SK-N-SH (cell line): ENCODE measurements at regions not wholly inside any gene's neighbourhood (a gene's known extent, or its start where the extent isn't known, plus 50 kb on each side); places are given as distances from the start of the nearest gene placed in this dataset.

Source experiments
- CTCF ChIA-PET: fragments of 300-600, 350-600 bp; formaldehyde crosslinking; extraction: SDS; loops from one replicate; lab custom pipeline; 2021; lab: Yijun Ruan, JAX
- POLR2A ChIA-PET: fragments of 350-600 bp; sonication (Branson Sonifier 250); formaldehyde crosslinking; extraction: SDS; loops from one replicate; lab custom pipeline; 2020; ENCODE audit warnings: antibody characterized with exemption, inconsistent platforms; lab: Yijun Ruan, JAX
- DNase-seq: peaks from one replicate; pipeline ENCODE4 v3.0.0; 2012
- H2AFZ ChIP-seq: fragments of 200-600 bp; sonication (generic); 2 replicates; pipeline ENCODE4 v1.8.1; 2016; ENCODE audit warnings: antibody characterized with exemption, mild to moderate bottlenecking, low read depth
- H3F3A ChIP-seq: fragments of 200-600 bp; sonication (generic); replicated peaks from 2 replicates; pipeline ENCODE3; 2016; ENCODE audit warnings: antibody characterized with exemption, mild to moderate bottlenecking; ENCODE audit not compliant: insufficient read depth
- H3K27ac ChIP-seq, 2 experiments: fragments of 200-500 bp in 1 of 2; fragments of 200-600 bp in 1 of 2; sonication (Bioruptor generic) in 1 of 2; sonication (generic), shearing (Covaris generic) in 1 of 2; 2 replicates each; pipeline versions ENCODE4 v1.5.1 to v1.6.1; 2014 to 2016; ENCODE audit warnings: low read depth in 2 of 2, inconsistent platforms in 1 of 2, low read length in 1 of 2, mild to moderate bottlenecking in 1 of 2, mixed read lengths in 1 of 2
- H3K27me3 ChIP-seq: fragments of 200-600 bp; sonication (generic), shearing (Covaris generic); 2 replicates; pipeline ENCODE4 v1.6.1; 2016; ENCODE audit warnings: mixed run types; ENCODE audit not compliant: insufficient read depth
- H3K36me3 ChIP-seq, 2 experiments: fragments of 200-500 bp in 1 of 2; fragments of 200-600 bp in 1 of 2; sonication (Bioruptor generic) in 1 of 2; sonication (generic) in 1 of 2; replicated peaks in 1 of 2; 2 replicates each; pipeline versions ENCODE3 to v1.5.1; 2014 to 2016; ENCODE audit warnings: low read length in 1 of 2, mild to moderate bottlenecking in 1 of 2; ENCODE audit not compliant: insufficient read depth in 2 of 2, control insufficient read depth in 1 of 2
- H3K4me1 ChIP-seq, 2 experiments: fragments of 200-500 bp in 1 of 2; fragments of 200-600 bp in 1 of 2; sonication (Bioruptor generic) in 1 of 2; sonication (generic), shearing (Covaris generic) in 1 of 2; 2 replicates each; pipeline versions ENCODE4 v1.5.1 to v1.6.1; 2014 to 2016; ENCODE audit warnings: low read depth in 1 of 2, low read length in 1 of 2, mixed run types in 1 of 2; ENCODE audit not compliant: insufficient read depth in 2 of 2, control insufficient read depth in 1 of 2
- H3K4me2 ChIP-seq: fragments of 200-600 bp; sonication (generic), shearing (Covaris generic); 2 replicates; pipeline ENCODE4 v1.6.1; 2017; ENCODE audit warnings: mixed run types
- H3K4me3 ChIP-seq, 2 experiments: fragments of 200-500 bp in 1 of 2; fragments of 200-600 bp in 1 of 2; sonication (Bioruptor generic) in 1 of 2; sonication (generic), shearing (Covaris generic) in 1 of 2; 2 replicates each; pipeline versions ENCODE4 v1.5.1 to v1.8.1; 2014 to 2016; ENCODE audit warnings: low read depth in 2 of 2, inconsistent platforms in 1 of 2, low read length in 1 of 2, mild to moderate bottlenecking in 1 of 2, mixed read lengths in 1 of 2, moderate library complexity in 1 of 2
- H3K79me2 ChIP-seq: fragments of 200-600 bp; sonication (generic); 2 replicates; pipeline ENCODE4 v1.8.1; 2017; ENCODE audit warnings: mild to moderate bottlenecking; ENCODE audit not compliant: insufficient read depth
- H3K9ac ChIP-seq: fragments of 200-600 bp; sonication (generic); 2 replicates; pipeline ENCODE4 v1.6.1; 2017; ENCODE audit warnings: mixed run types
- H3K9me2 ChIP-seq: fragments of 200-600 bp; sonication (generic); 2 replicates; pipeline ENCODE4 v1.6.1; 2017; ENCODE audit warnings: mixed run types
- H3K9me3 ChIP-seq: fragments of 200-600 bp; sonication (generic); 2 replicates; pipeline ENCODE4 v1.6.1; 2017; ENCODE audit warnings: mixed run types, mild to moderate bottlenecking, moderate library complexity
- H4K20me1 ChIP-seq: fragments of 200-600 bp; sonication (generic); 2 replicates; pipeline ENCODE4 v1.6.1; 2017; ENCODE audit warnings: mild to moderate bottlenecking, mixed run types; ENCODE audit not compliant: insufficient read depth
- FOSL2 ChIP-seq: IDR thresholded peaks from 2 replicates; pipeline ENCODE4 v1.4.0; 2012; ENCODE audit warnings: low read depth, mild to moderate bottlenecking, moderate library complexity, borderline replicate concordance
- GABPA ChIP-seq: IDR thresholded peaks from 2 replicates; pipeline ENCODE4 v1.4.0; 2012; ENCODE audit warnings: low read depth, mild to moderate bottlenecking
- GATA2 ChIP-seq: sonication (generic); formaldehyde crosslinking; IDR thresholded peaks from 2 replicates; pipeline ENCODE4 v1.5.0; 2020; ENCODE audit warnings: mild to moderate bottlenecking, missing genetic modification reagents
- IRF3 ChIP-seq: fragments of 150-350 bp; IDR thresholded peaks from 2 replicates; pipeline ENCODE4 v1.6.1; 2016; ENCODE audit warnings: mild to moderate bottlenecking, low read depth, low read length
- JUND ChIP-seq: IDR thresholded peaks from 2 replicates; pipeline ENCODE4 v1.4.0; 2012
- MEF2A ChIP-seq: IDR thresholded peaks from 2 replicates; pipeline ENCODE4 v1.4.0; 2012; ENCODE audit warnings: low read depth, borderline replicate concordance
- MXI1 ChIP-seq: IDR thresholded peaks from 2 replicates; pipeline ENCODE4 v1.6.1; 2012; ENCODE audit warnings: mild to moderate bottlenecking, low read depth, low read length, improper control_type of control experiment
- POLR2AphosphoS5 ChIP-seq: IDR thresholded peaks from 2 replicates; pipeline ENCODE4 v1.6.1; 2012; ENCODE audit warnings: low read depth, low read length
- RCOR1 ChIP-seq: fragments of 150-350 bp; IDR thresholded peaks from 2 replicates; pipeline ENCODE4 v1.6.1; 2017; ENCODE audit warnings: antibody characterized with exemption, low read length
- REST ChIP-seq: IDR thresholded peaks from 2 replicates; pipeline ENCODE4 v1.6.1; 2012; ENCODE audit warnings: mild to moderate bottlenecking, low read depth, low read length, moderate library complexity
- SIN3A ChIP-seq: IDR thresholded peaks from 2 replicates; pipeline ENCODE4 v1.6.1; 2012; ENCODE audit warnings: low read depth, mild to moderate bottlenecking, low read length, moderate library complexity, borderline replicate concordance
- SMC3 ChIP-seq: IDR thresholded peaks from 2 replicates; pipeline ENCODE4 v1.6.1; 2012; ENCODE audit warnings: low read depth, low read length, improper control_type of control experiment
- TEAD4 ChIP-seq: IDR thresholded peaks from 2 replicates; pipeline ENCODE4 v1.4.0; 2012; ENCODE audit warnings: mild to moderate bottlenecking, borderline replicate concordance; ENCODE audit not compliant: insufficient read depth
- YY1 ChIP-seq: IDR thresholded peaks from 2 replicates; pipeline ENCODE4 v1.4.0; 2012; ENCODE audit warnings: low read depth, mild to moderate bottlenecking
- WGBS: methylation state at CpG from one replicate; pipeline ENCODE4 v1.1.6; 2017; ENCODE audit warnings: low lambda C conversion rate; 5-methylcytosine and 5-hydroxymethylcytosine counted together

DNA sequence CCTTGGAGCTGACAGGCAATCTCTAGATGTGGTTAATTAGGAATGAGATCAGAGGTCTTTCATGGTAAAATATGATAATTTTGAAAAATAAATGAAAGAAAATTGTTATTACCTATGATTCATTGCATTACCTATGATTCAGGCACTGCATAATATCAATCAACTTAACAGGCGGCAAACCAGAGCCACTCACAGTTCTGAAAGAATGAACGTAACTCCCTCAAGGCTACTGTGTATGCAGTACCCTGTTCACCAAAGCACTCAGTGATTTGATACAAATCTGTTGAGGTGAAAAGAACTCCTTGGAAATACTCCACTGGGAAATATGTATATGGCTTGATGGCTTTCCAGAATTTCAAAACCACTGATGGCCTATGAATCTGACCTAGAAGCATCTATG lies 398.9 kb downstream of the ACTL7B start:
- no peaks in the 10 kb centered on the region for H3K36me3 ChIP-seq
- no peak overlapping the region for H3K9ac ChIP-seq
- H2AFZ ChIP-seq, result no peak overlapping the region
- H3K4me1 ChIP-seq, result no peaks in the 10 kb centered on the region
- no peaks in the 10 kb centered on the region for H3K27me3 ChIP-seq
- H3K9me2 ChIP-seq, result no peaks in the 10 kb centered on the region
- POLR2A ChIA-PET, result no interaction called here
- WGBS, result 69% methylated on average over 2 of the region's 2 CpGs
- H3K79me2 ChIP-seq, result no peaks in the 10 kb centered on the region
- no peak overlapping the region for H3K4me2 ChIP-seq
- CTCF ChIA-PET, result interaction anchor here (0.8 to 2.1 kb wide), 2 partner anchors 12 to 16 kb away, joined by 3 to 8 read pairs; no protein-coding TSS in a partner anchor
- TF ChIP-seq GABPA (no peak), TEAD4 (no peak), JUND (no peak), SIN3A (no peak), MEF2A (no peak), POLR2AphosphoS5 (no peak)
- no peak for DNase-seq
- no peaks in the 10 kb centered on the region for H3F3A ChIP-seq
- no peaks in the 10 kb centered on the region for H4K20me1 ChIP-seq
- no peak overlapping the region for H3K4me3 ChIP-seq
- H3K9me3 ChIP-seq, result no peaks in the 10 kb centered on the region
- H3K27ac ChIP-seq, result no peak overlapping the region

- peak overlapping the region in 1 of 2 experiments; percentile 99; a peak in 2 of 4 replicates for H3K27ac ChIP-seq
- peaks cover 34% of the 10 kb centered on the region for H3F3A ChIP-seq
- ChIA-PET CTCF (no interaction called here), POLR2A (no interaction called here)
- no peak for TF ChIP-seq IRF3
- H3K4me1 ChIP-seq, result peaks cover 0 to 22% of the 10 kb centered on the region in 2 experiments
- H3K4me3 ChIP-seq, result no peak overlapping the region
- no peaks in the 10 kb centered on the region for H3K79me2 ChIP-seq
- peak overlapping the region; percentile 93; the same call in 1 of the 2 replicates for H3K4me2 ChIP-seq
- no peak for DNase-seq
- no peaks in the 10 kb centered on the region for H3K9me3 ChIP-seq
- 59% methylated on average over 8 of the region's 8 CpGs for WGBS
- no peaks in the 10 kb centered on the region for H3K9me2 ChIP-seq
- H4K20me1 ChIP-seq, result no peaks in the 10 kb centered on the region
- no peaks in the 10 kb centered on the region for H3K27me3 ChIP-seq
- H3K36me3 ChIP-seq, result no peaks in the 10 kb centered on the region
- H2AFZ ChIP-seq, result 0 out of 2 replicates have a peak overlapping the region, but pooled peaks have one; percentile 10
- peak overlapping the region; percentile 72; the same call in 1 of the 2 replicates for H3K9ac ChIP-seq
Measured at GRCh38 chr9:108445431-108446071, 410.2 kb downstream of the ACTL7B start.

DNA sequence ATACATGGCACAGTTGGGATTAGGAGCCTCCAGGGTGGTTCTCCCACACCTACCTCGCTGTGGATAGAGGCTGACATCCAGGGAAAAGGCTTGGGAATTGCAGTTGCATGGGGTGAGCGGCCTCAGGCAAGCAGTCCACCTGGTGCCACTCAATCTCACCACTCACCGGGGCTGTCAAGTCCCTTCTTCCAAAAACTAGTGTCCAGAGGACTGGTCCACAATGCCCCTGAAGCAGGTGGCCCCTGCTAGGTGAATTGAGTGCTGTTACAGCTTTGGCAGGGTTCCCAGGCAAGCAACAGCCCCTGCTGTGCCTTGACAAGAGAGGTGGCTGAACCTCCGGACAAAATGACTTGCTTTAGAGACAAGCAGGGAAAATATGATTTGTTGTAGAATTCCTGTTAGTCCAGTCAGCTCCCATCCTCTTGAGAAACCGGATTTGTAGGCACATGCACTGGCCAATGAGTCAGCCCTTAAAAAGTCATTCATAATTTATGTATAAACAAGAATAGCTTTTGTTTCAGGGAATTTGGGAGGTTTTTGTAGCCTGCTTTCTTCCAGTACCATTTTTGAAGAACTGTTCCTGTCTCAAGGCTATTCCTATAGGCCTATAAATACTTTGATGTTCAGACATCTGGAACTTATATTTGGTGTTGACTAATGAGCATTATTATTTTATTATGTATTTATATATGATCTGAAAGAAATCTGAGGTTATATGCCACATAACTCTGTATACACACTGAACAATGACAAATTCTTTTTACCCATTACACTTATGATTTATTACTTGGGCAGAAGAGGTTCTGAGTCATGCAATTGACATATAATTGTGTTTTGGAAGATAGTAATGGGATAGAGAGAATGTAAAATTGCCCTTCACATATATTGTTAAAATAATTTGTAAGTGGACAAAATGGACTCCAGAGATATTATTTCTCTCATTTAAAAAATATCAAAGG lies 411.1 kb downstream of the ACTL7B start:
- Histone ChIP-seq H2AFZ (0 out of 2 replicates have a peak overlapping the region, but pooled peaks have one; percentile 10), H3K27ac (peak overlapping the region; percentile 16 to 99; a peak in 3 of 4 replicates), H3K4me2 (peak overlapping the region; percentile 93), H3K4me1 (peaks cover 0 to 26% of the 10 kb centered on the region in 2 experiments), H3K9me2 (no peaks in the 10 kb centered on the region), H3K36me3 (no peaks in the 10 kb centered on the region), H3K9me3 (no peaks in the 10 kb centered on the region), H3K4me3 (peak overlapping the region; percentile 35 to 59; a peak in 3 of 4 replicates), H4K20me1 (no peaks in the 10 kb centered on the region), H3K79me2 (no peaks in the 10 kb centered on the region), H3K9ac (peak overlapping the region; percentile 72), H3K27me3 (no peaks in the 10 kb centered on the region), H3F3A (peaks cover 43% of the 10 kb centered on the region)
- ChIA-PET POLR2A (no interaction called here), CTCF (no interaction called here)
- WGBS, result 15% methylated on average over 5 of the region's 5 CpGs
- no peak for DNase-seq
- TF ChIP-seq SMC3 (no peak), GATA2 (CRISPR knock-in tag) (no peak), YY1 (no peak), RCOR1 (no peak), MXI1 (no peak), MEF2A (peak; percentile 67; the same call in 1 of the 2 replicates), FOSL2 (peak; percentile 95), REST (0 out of 2 replicates have a peak, but pooled peaks have one; percentile 14)
